ENCODE measurements at regions not wholly inside any gene's neighbourhood (a gene's known extent, or its start where the extent isn't known, plus 50 kb on each side); places are given as distances from the start of the nearest gene placed in this dataset.

DNA sequence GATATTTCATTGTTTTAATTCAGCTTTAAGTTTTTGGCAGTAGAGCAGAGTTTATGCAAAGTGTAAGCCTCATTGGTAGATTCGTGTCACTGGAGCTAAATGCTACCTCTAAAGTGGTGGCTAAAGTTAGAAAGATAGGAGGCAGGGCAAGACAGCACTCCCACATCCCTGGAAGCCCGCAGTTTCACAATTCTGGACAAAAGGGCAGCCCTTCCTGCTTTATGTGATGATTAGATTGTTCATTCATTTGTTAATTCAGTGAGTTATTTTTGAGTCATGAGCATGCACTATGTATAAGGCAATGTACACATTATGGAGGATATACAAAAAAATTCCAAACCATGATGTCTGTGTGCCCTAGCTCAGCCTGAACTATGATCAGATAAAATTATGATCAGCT lies 52.1 kb upstream of the EIF3M start:
- Histone ChIP-seq H3K4ac (ENCODE audit: low read depth, low read length) (no peak overlapping the region), H2BK120ac (ENCODE audit: low read depth, low read length) (no peak overlapping the region), H2BK15ac (replicated peaks; ENCODE audit: low read depth) (no peak overlapping the region), H3K4me2 (ENCODE audit: low read length) (no peak overlapping the region), H2BK5ac (ENCODE audit: low read length) (no peak overlapping the region), H3K4me3 (ENCODE audit: low read length) (no peak overlapping the region), H3K18ac (ENCODE audit: low read length) (no peak overlapping the region), H3K36me3 (ENCODE audit: control insufficient read depth, insufficient read depth, low read length) (no peaks in the 10 kb centered on the region), H3K56ac (ENCODE audit: low read length) (no peak overlapping the region), H4K8ac (ENCODE audit: low read depth, low read length) (no peak overlapping the region), H2AK5ac (ENCODE audit: low read length) (no peak overlapping the region), H3K27me3 (ENCODE audit: insufficient read depth, low read length, poor library complexity) (no peaks in the 10 kb centered on the region), H3K27ac (ENCODE audit: low read depth, low read length) (no peak overlapping the region), H3K9ac (ENCODE audit: low read length) (no peak overlapping the region), H4K5ac (ENCODE audit: low read length) (no peak overlapping the region), H3K79me1 (ENCODE audit: low read length) (no peaks in the 10 kb centered on the region), H3K4me1 (ENCODE audit: control insufficient read depth, low read depth, low read length) (no peaks in the 10 kb centered on the region), H3K79me2 (ENCODE audit: control insufficient read depth, insufficient read depth, low read length) (no peaks in the 10 kb centered on the region), H3K23ac (ENCODE audit: low read length) (no peak overlapping the region)
- no peak for DNase-seq
- no CpG with 5 or more reads among the region's 2 CpGs for WGBS (ENCODE audit: extremely low coverage, insufficient coverage, low lambda C conversion rate)

GRCh38 chr11:32529994-32530588 lies 53.5 kb upstream of the EIF3M start:
- no peak for DNase-seq
- Histone ChIP-seq H3K9ac (ENCODE audit: low read length) (no peak overlapping the region), H2BK120ac (ENCODE audit: low read depth, low read length) (no peak overlapping the region), H3K56ac (ENCODE audit: low read length) (no peak overlapping the region), H3K4me3 (ENCODE audit: low read length) (no peak overlapping the region), H3K27ac (ENCODE audit: low read depth, low read length) (no peak overlapping the region), H3K23ac (ENCODE audit: low read length) (no peak overlapping the region), H3K79me1 (ENCODE audit: low read length) (no peaks in the 10 kb centered on the region), H4K5ac (ENCODE audit: low read length) (no peak overlapping the region), H3K4me1 (ENCODE audit: control insufficient read depth, low read depth, low read length) (no peaks in the 10 kb centered on the region), H3K4me2 (ENCODE audit: low read length) (no peak overlapping the region), H3K4ac (ENCODE audit: low read depth, low read length) (no peak overlapping the region), H3K36me3 (ENCODE audit: control insufficient read depth, insufficient read depth, low read length) (no peaks in the 10 kb centered on the region), H2BK5ac (ENCODE audit: low read length) (no peak overlapping the region), H2BK15ac (replicated peaks; ENCODE audit: low read depth) (no peak overlapping the region), H3K18ac (ENCODE audit: low read length) (no peak overlapping the region), H3K27me3 (ENCODE audit: insufficient read depth, low read length, poor library complexity) (no peaks in the 10 kb centered on the region), H2AK5ac (ENCODE audit: low read length) (no peak overlapping the region), H4K8ac (ENCODE audit: low read depth, low read length) (no peak overlapping the region), H3K79me2 (ENCODE audit: control insufficient read depth, insufficient read depth, low read length) (no peaks in the 10 kb centered on the region)
- no CpG with 5 or more reads among the region's 8 CpGs for WGBS (ENCODE audit: extremely low coverage, insufficient coverage, low lambda C conversion rate)

GRCh38 chr11:32527261-32528175 lies 56.1 kb upstream of the EIF3M start:
- Histone ChIP-seq H3K4me2 (ENCODE audit: low read length) (no peak overlapping the region), H2BK120ac (ENCODE audit: low read depth, low read length) (no peak overlapping the region), H2BK5ac (ENCODE audit: low read length) (no peak overlapping the region), H3K79me2 (ENCODE audit: control insufficient read depth, insufficient read depth, low read length) (no peaks in the 10 kb centered on the region), H4K5ac (ENCODE audit: low read length) (no peak overlapping the region), H3K23ac (ENCODE audit: low read length) (no peak overlapping the region), H2AK5ac (ENCODE audit: low read length) (no peak overlapping the region), H3K79me1 (ENCODE audit: low read length) (no peaks in the 10 kb centered on the region), H3K27ac (ENCODE audit: low read depth, low read length) (no peak overlapping the region), H3K9ac (ENCODE audit: low read length) (no peak overlapping the region), H3K36me3 (ENCODE audit: control insufficient read depth, insufficient read depth, low read length) (no peaks in the 10 kb centered on the region), H3K56ac (ENCODE audit: low read length) (no peak overlapping the region), H3K18ac (ENCODE audit: low read length) (no peak overlapping the region), H4K8ac (ENCODE audit: low read depth, low read length) (no peak overlapping the region), H3K27me3 (ENCODE audit: insufficient read depth, low read length, poor library complexity) (no peaks in the 10 kb centered on the region), H2BK15ac (replicated peaks; ENCODE audit: low read depth) (no peak overlapping the region), H3K4me1 (ENCODE audit: control insufficient read depth, low read depth, low read length) (no peaks in the 10 kb centered on the region), H3K4ac (ENCODE audit: low read depth, low read length) (no peak overlapping the region), H3K4me3 (ENCODE audit: low read length) (no peak overlapping the region)
- no CpG with 5 or more reads among the region's 10 CpGs for WGBS (ENCODE audit: extremely low coverage, insufficient coverage, low lambda C conversion rate)
- DNase-seq: no peak

- Histone ChIP-seq H3K27me3 (ENCODE audit: insufficient read depth, low read length, poor library complexity) (no peaks in the 10 kb centered on the region), H4K8ac (ENCODE audit: low read depth, low read length) (no peak overlapping the region), H3K4me2 (ENCODE audit: low read length) (no peak overlapping the region), H3K79me2 (ENCODE audit: control insufficient read depth, insufficient read depth, low read length) (no peaks in the 10 kb centered on the region), H4K5ac (ENCODE audit: low read length) (no peak overlapping the region), H3K56ac (ENCODE audit: low read length) (no peak overlapping the region), H2BK120ac (ENCODE audit: low read depth, low read length) (no peak overlapping the region), H3K23ac (ENCODE audit: low read length) (no peak overlapping the region), H2BK15ac (replicated peaks; ENCODE audit: low read depth) (no peak overlapping the region), H2BK5ac (ENCODE audit: low read length) (no peak overlapping the region), H3K4ac (ENCODE audit: low read depth, low read length) (no peak overlapping the region), H3K27ac (ENCODE audit: low read depth, low read length) (no peak overlapping the region), H3K4me1 (ENCODE audit: control insufficient read depth, low read depth, low read length) (no peaks in the 10 kb centered on the region), H3K9ac (ENCODE audit: low read length) (no peak overlapping the region), H3K4me3 (ENCODE audit: low read length) (no peak overlapping the region), H3K79me1 (ENCODE audit: low read length) (no peaks in the 10 kb centered on the region), H3K18ac (ENCODE audit: low read length) (no peak overlapping the region), H3K36me3 (ENCODE audit: control insufficient read depth, insufficient read depth, low read length) (no peaks in the 10 kb centered on the region), H2AK5ac (ENCODE audit: low read length) (no peak overlapping the region)
- DNase-seq: no peak
- no CpG with 5 or more reads among the region's 4 CpGs for WGBS (ENCODE audit: extremely low coverage, insufficient coverage, low lambda C conversion rate)
Measured at GRCh38 chr11:32526760-32527159, 56.9 kb upstream of the EIF3M start.

GRCh38 chr11:32511926-32512325 lies 71.7 kb upstream of the EIF3M start:
- Histone ChIP-seq H3K9ac (ENCODE audit: low read length) (no peak overlapping the region), H3K4me1 (ENCODE audit: control insufficient read depth, low read depth, low read length) (no peaks in the 10 kb centered on the region), H3K36me3 (ENCODE audit: control insufficient read depth, insufficient read depth, low read length) (no peaks in the 10 kb centered on the region), H4K8ac (ENCODE audit: low read depth, low read length) (no peak overlapping the region), H3K23ac (ENCODE audit: low read length) (no peak overlapping the region), H3K27ac (ENCODE audit: low read depth, low read length) (no peak overlapping the region), H3K4ac (ENCODE audit: low read depth, low read length) (no peak overlapping the region), H3K79me2 (ENCODE audit: control insufficient read depth, insufficient read depth, low read length) (no peaks in the 10 kb centered on the region), H4K5ac (ENCODE audit: low read length) (no peak overlapping the region), H2BK15ac (replicated peaks; ENCODE audit: low read depth) (no peak overlapping the region), H3K4me2 (ENCODE audit: low read length) (no peak overlapping the region), H3K4me3 (ENCODE audit: low read length) (no peak overlapping the region), H3K18ac (ENCODE audit: low read length) (no peak overlapping the region), H3K56ac (ENCODE audit: low read length) (no peak overlapping the region), H2BK5ac (ENCODE audit: low read length) (no peak overlapping the region), H2BK120ac (ENCODE audit: low read depth, low read length) (no peak overlapping the region), H2AK5ac (ENCODE audit: low read length) (no peak overlapping the region), H3K79me1 (ENCODE audit: low read length) (no peaks in the 10 kb centered on the region), H3K27me3 (ENCODE audit: insufficient read depth, low read length, poor library complexity) (no peaks in the 10 kb centered on the region)
- WGBS (ENCODE audit: extremely low coverage, insufficient coverage, low lambda C conversion rate): no CpG with 5 or more reads among the region's 5 CpGs
- DNase-seq: no peak

Measured in mesendoderm (in vitro differentiated cells).